ENCODE measurements at regions not wholly inside any gene's neighbourhood (a gene's known extent, or its start where the extent isn't known, plus 50 kb on each side); places are given as distances from the start of the nearest gene placed in this dataset.

- DNase-seq (no peak), ATAC-seq (no peak)
- no peaks in the 10 kb centered on the region for H3K4me1 ChIP-seq
- no peak for TF ChIP-seq CTCF (IDR thresholded peaks at IDR 0.05)
- H3K27ac ChIP-seq, result no peak overlapping the region
- no peaks in the 10 kb centered on the region for H3K36me3 ChIP-seq
- intact Hi-C loops (cut with DNase I), result no loop called here
- H3K9me3 ChIP-seq, result no peaks in the 10 kb centered on the region
- no peaks in the 10 kb centered on the region for H3K27me3 ChIP-seq
- no peak overlapping the region for H3K4me3 ChIP-seq
Observed at GRCh38 chr1:238953448-238954010, 432.8 kb upstream of the CHRM3 start.

- DNase-seq, result peak in 2 of 4 donors; percentile 10 to 38
- Histone ChIP-seq H3K4me1 (no peaks in the 10 kb centered on the region), H3K36me3 (no peaks in the 10 kb centered on the region), H3K27me3 (no peaks in the 10 kb centered on the region), H3K9me3 (no peaks in the 10 kb centered on the region), H3K4me3 (no peak overlapping the region), H3K27ac (no peak overlapping the region)
- peak; percentile 48 for ATAC-seq
- intact Hi-C loops (cut with DNase I), result no loop called here
- no peak for TF ChIP-seq CTCF (IDR thresholded peaks at IDR 0.05)
Observed at GRCh38 chr1:238951809-238952208, 434.6 kb upstream of the CHRM3 start.

GRCh38 chr1:238950784-238951183, 435.6 kb upstream of the CHRM3 start:
- no peak for DNase-seq
- Histone ChIP-seq H3K4me3 (no peak overlapping the region), H3K9me3 (no peaks in the 10 kb centered on the region), H3K27ac (no peak overlapping the region), H3K4me1 (no peaks in the 10 kb centered on the region), H3K27me3 (no peaks in the 10 kb centered on the region), H3K36me3 (no peaks in the 10 kb centered on the region)
- no peak for ATAC-seq
- TF ChIP-seq CTCF (IDR thresholded peaks at IDR 0.05), result no peak
- intact Hi-C loops (cut with DNase I), result no loop called here

GRCh38 chr1:238950017-238950416, 436.4 kb upstream of the CHRM3 start:
- Histone ChIP-seq H3K4me3 (no peak overlapping the region), H3K36me3 (no peaks in the 10 kb centered on the region), H3K27me3 (no peaks in the 10 kb centered on the region), H3K4me1 (no peaks in the 10 kb centered on the region), H3K27ac (no peak overlapping the region), H3K9me3 (no peaks in the 10 kb centered on the region)
- ATAC-seq (no peak), DNase-seq (no peak)
- TF ChIP-seq CTCF (IDR thresholded peaks at IDR 0.05), result no peak
- intact Hi-C loops (cut with DNase I), result no loop called here

- DNase-seq (no peak), ATAC-seq (no peak)
- peaks cover 0 to 6% of the 10 kb centered on the region in 2 donors for H3K9me3 ChIP-seq
- no peaks in the 10 kb centered on the region for H3K4me1 ChIP-seq
- H3K27ac ChIP-seq, result no peak overlapping the region
- H3K36me3 ChIP-seq, result no peaks in the 10 kb centered on the region
- H3K4me3 ChIP-seq, result no peak overlapping the region
- TF ChIP-seq CTCF (IDR thresholded peaks at IDR 0.05), result no peak
- intact Hi-C loops (cut with DNase I), result no loop called here
- no peaks in the 10 kb centered on the region for H3K27me3 ChIP-seq
Observed at GRCh38 chr1:238944028-238944427, 442.3 kb upstream of the CHRM3 start.
